NCI-H2029 (cell line): ENCODE measurements at regions not wholly inside any gene's neighbourhood (a gene's known extent, or its start where the extent isn't known, plus 50 kb on each side); places are given as distances from the start of the nearest gene placed in this dataset.

Experiments
- DNase-seq: peaks from one replicate; lab custom pipeline; 2025; lab: John Stamatoyannopoulos, UW

GRCh38 chr4:30450474-30450873, 269.7 kb upstream of the PCDH7 start:
- DNase-seq: no peak

- DNase-seq: no peak
These were observed 265.7 kb upstream of the PCDH7 start for GRCh38 chr4:30454504-30454903.

- no peak for DNase-seq
These were observed 263.5 kb upstream of the PCDH7 start for GRCh38 chr4:30456716-30457115.

GRCh38 chr4:30460818-30461217, 259.4 kb upstream of the PCDH7 start:
- DNase-seq: no peak

GRCh38 chr4:30461218-30461617, 259.0 kb upstream of the PCDH7 start:
- no peak for DNase-seq

- DNase-seq: no peak
These were observed 257.6 kb upstream of the PCDH7 start for GRCh38 chr4:30462445-30463090.

GRCh38 chr4:30471861-30472260, 248.3 kb upstream of the PCDH7 start:
- DNase-seq: no peak

- DNase-seq: no peak
These were observed 246.9 kb upstream of the PCDH7 start for GRCh38 chr4:30473225-30473624.

- DNase-seq: no peak
These were observed 224.9 kb upstream of the PCDH7 start for GRCh38 chr4:30495251-30495650.

GRCh38 chr4:30495651-30496310, 224.4 kb upstream of the PCDH7 start:
- DNase-seq: no peak

- DNase-seq: no peak
These were observed 208.4 kb upstream of the PCDH7 start for GRCh38 chr4:30511751-30512150.

GRCh38 chr4:30518211-30518610, 202.0 kb upstream of the PCDH7 start:
- DNase-seq: no peak

GRCh38 chr4:30525662-30526315, 194.4 kb upstream of the PCDH7 start:
- no peak for DNase-seq

- DNase-seq: no peak
These were observed 184.9 kb upstream of the PCDH7 start for GRCh38 chr4:30535255-30535654.

GRCh38 chr4:30536231-30536630, 183.9 kb upstream of the PCDH7 start:
- no peak for DNase-seq

GRCh38 chr4:30537456-30537855, 182.7 kb upstream of the PCDH7 start:
- DNase-seq: no peak

GRCh38 chr4:30538794-30539193, 181.4 kb upstream of the PCDH7 start:
- DNase-seq: no peak

- DNase-seq: no peak
These were observed 177.1 kb upstream of the PCDH7 start for GRCh38 chr4:30543057-30543456.

- no peak for DNase-seq
These were observed 167.0 kb upstream of the PCDH7 start for GRCh38 chr4:30553151-30553550.

GRCh38 chr4:30553706-30554105, 166.5 kb upstream of the PCDH7 start:
- DNase-seq: no peak

- DNase-seq: no peak
These were observed 164.4 kb upstream of the PCDH7 start for GRCh38 chr4:30555775-30556174.

- no peak for DNase-seq
These were observed 160.7 kb upstream of the PCDH7 start for GRCh38 chr4:30559481-30559880.

GRCh38 chr4:30586850-30587249, 133.3 kb upstream of the PCDH7 start:
- DNase-seq: no peak
